ENCODE measurements at regions not wholly inside any gene's neighbourhood (a gene's known extent, or its start where the extent isn't known, plus 50 kb on each side); places are given as distances from the start of the nearest gene placed in this dataset.

DNA sequence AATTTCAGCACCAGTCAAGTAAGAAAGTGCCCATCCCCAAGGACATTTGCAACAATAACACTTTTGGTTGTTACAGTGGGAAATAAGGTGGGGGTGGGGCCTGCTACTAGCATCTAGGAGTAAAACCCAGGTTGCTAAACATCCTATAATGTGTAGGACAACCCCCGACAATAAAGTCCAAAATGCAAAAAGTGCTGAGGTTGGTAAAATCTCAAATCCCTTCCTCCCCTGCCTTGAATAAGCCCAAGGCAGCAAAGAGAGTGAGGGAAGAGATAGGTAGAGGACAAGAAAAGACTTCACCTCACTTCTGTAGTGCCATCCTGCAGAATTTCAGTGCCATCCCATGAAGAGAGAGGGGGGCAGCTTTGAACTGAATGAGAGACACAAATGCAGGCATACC, 117.5 kb upstream of the NIPBL start:
- no peaks in the 10 kb centered on the region for H3K4me1 ChIP-seq (ENCODE audit: control insufficient read depth in 2 of 2, insufficient read depth in 2 of 2, low read length in 2 of 2)
- no peak for ATAC-seq (ENCODE audit: low read depth)

DNA sequence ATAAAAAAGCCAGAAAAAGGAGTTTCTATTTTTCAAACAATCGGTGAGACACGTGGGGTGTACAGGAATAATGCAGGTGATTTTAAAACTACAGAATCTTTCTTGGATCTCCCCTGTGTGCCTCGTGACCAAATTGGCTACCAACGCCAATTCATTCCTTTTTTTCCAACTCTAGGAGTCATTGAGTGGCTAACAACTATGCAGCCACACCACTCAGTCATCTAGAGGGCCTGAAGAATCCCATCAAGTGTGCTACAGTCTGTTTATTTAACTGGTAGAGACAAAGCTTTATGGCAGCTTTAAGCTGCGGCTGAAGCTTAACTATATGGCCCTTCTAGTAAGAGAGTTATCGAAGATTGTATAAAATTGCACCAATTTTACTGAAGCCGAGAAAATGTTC, 113.1 kb upstream of the NIPBL start:
- H3K4me1 Mint-ChIP-seq, result no peaks in the 10 kb centered on the region
- no peak overlapping the region for H2AFZ ChIP-seq (ENCODE audit: insufficient read depth, low read depth, low read length, poor library complexity, severe bottlenecking)
- intact Hi-C loops (cut with micrococcal nuclease), result no loop called here
- H3K27me3 ChIP-seq (replicated peaks in 1 of 4; ENCODE audit: control extremely low read depth in 1 of 4, control insufficient read depth in 3 of 4, insufficient read depth in 4 of 4, low read length in 3 of 4), result peaks cover 0 to 4% (median 2%) of the 10 kb centered on the region in 4 experiments
- H3K79me2 ChIP-seq (ENCODE audit: control insufficient read depth, insufficient read depth, low read length), result no peaks in the 10 kb centered on the region
- H3K27me3 Mint-ChIP-seq, result peaks cover 32% of the 10 kb centered on the region
- TF ChIP-seq, protein P1, sequence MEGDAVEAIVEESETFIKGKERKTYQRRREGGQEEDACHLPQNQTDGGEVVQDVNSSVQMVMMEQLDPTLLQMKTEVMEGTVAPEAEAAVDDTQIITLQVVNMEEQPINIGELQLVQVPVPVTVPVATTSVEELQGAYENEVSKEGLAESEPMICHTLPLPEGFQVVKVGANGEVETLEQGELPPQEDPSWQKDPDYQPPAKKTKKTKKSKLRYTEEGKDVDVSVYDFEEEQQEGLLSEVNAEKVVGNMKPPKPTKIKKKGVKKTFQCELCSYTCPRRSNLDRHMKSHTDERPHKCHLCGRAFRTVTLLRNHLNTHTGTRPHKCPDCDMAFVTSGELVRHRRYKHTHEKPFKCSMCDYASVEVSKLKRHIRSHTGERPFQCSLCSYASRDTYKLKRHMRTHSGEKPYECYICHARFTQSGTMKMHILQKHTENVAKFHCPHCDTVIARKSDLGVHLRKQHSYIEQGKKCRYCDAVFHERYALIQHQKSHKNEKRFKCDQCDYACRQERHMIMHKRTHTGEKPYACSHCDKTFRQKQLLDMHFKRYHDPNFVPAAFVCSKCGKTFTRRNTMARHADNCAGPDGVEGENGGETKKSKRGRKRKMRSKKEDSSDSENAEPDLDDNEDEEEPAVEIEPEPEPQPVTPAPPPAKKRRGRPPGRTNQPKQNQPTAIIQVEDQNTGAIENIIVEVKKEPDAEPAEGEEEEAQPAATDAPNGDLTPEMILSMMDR (IDR thresholded peaks at IDR 0.05), result no peak
- TF ChIP-seq EZH2 (IDR thresholded peaks at IDR 0.05; ENCODE audit: borderline replicate concordance, insufficient read depth, low read depth, low read length, poor library complexity, severe bottlenecking), result no peak
- no peaks in the 10 kb centered on the region for H3K36me3 ChIP-seq (replicated peaks in 1 of 2; ENCODE audit: control extremely low read depth in 1 of 2, control insufficient read depth in 1 of 2, extremely low read depth in 1 of 2, insufficient read depth in 2 of 2, low read length in 1 of 2)
- ChIA-PET POLR2A (no interaction called here), CTCF (no interaction called here)
- DNase-seq (no peak), ATAC-seq (ENCODE audit: low read depth) (no peak)
- no peaks in the 10 kb centered on the region for H3K4me1 ChIP-seq (ENCODE audit: control insufficient read depth in 2 of 2, insufficient read depth in 2 of 2, low read length in 2 of 2)
- no peaks in the 10 kb centered on the region for H3K9me3 ChIP-seq (ENCODE audit: control extremely low read depth in 1 of 3, control insufficient read depth in 2 of 3, insufficient read depth in 1 of 3, low read length in 2 of 3)
- no CpG with 5 or more reads among the region's 7 CpGs for WGBS (ENCODE audit: insufficient coverage)
- H3K27ac Mint-ChIP-seq, result no peak overlapping the region
- H4K20me1 ChIP-seq (ENCODE audit: control insufficient read depth, insufficient read depth, low read length, poor library complexity, severe bottlenecking), result no peaks in the 10 kb centered on the region
- no peak overlapping the region for H3K27ac ChIP-seq (ENCODE audit: low read length in 2 of 2)
- H3K9me3 Mint-ChIP-seq (ENCODE audit: insufficient read depth), result peaks cover 2% of the 10 kb centered on the region
- no peak overlapping the region for H3K4me3 ChIP-seq (ENCODE audit: control extremely low read depth in 1 of 5, extremely low read depth in 1 of 5, insufficient read depth in 1 of 5, low read depth in 2 of 5, low read length in 4 of 5)
- H3K4me3 Mint-ChIP-seq, result no peak overlapping the region
- no peak overlapping the region for H3K4me2 ChIP-seq (replicated peaks; ENCODE audit: low read depth, low read length, poor library complexity, severe bottlenecking)
- no peak overlapping the region for H3K9ac ChIP-seq (ENCODE audit: low read length)

More for the DNA sequence above, 117.5 kb upstream of the NIPBL start:
- CTCF ChIA-PET, result interaction anchor here (0.6 kb wide), 1 partner anchor 49 kb away, joined by 3 read pairs; no protein-coding TSS in a partner anchor
- POLR2A ChIA-PET, result no interaction called here
- Histone ChIP-seq H2AFZ (ENCODE audit: insufficient read depth, low read depth, low read length, poor library complexity, severe bottlenecking) (no peak overlapping the region), H3K36me3 (replicated peaks in 1 of 2; ENCODE audit: control extremely low read depth in 1 of 2, control insufficient read depth in 1 of 2, extremely low read depth in 1 of 2, insufficient read depth in 2 of 2, low read length in 1 of 2) (no peaks in the 10 kb centered on the region), H3K4me2 (replicated peaks; ENCODE audit: low read depth, low read length, poor library complexity, severe bottlenecking) (no peak overlapping the region), H3K9ac (ENCODE audit: low read length) (no peak overlapping the region), H3K79me2 (ENCODE audit: control insufficient read depth, insufficient read depth, low read length) (no peaks in the 10 kb centered on the region), H3K4me3 (ENCODE audit: control extremely low read depth in 1 of 5, extremely low read depth in 1 of 5, insufficient read depth in 1 of 5, low read depth in 2 of 5, low read length in 4 of 5) (no peak overlapping the region), H3K27ac (ENCODE audit: low read length in 2 of 2) (no peak overlapping the region), H3K9me3 (ENCODE audit: control extremely low read depth in 1 of 3, control insufficient read depth in 2 of 3, insufficient read depth in 1 of 3, low read length in 2 of 3) (no peaks in the 10 kb centered on the region), H4K20me1 (ENCODE audit: control insufficient read depth, insufficient read depth, low read length, poor library complexity, severe bottlenecking) (no peaks in the 10 kb centered on the region), H3K27me3 (replicated peaks in 1 of 4; ENCODE audit: control extremely low read depth in 1 of 4, control insufficient read depth in 3 of 4, insufficient read depth in 4 of 4, low read length in 3 of 4) (peaks cover 0 to 8% (median 3%) of the 10 kb centered on the region in 4 experiments)
- Mint-ChIP-seq H3K4me3 (no peak overlapping the region), H3K4me1 (no peaks in the 10 kb centered on the region), H3K27ac (no peak overlapping the region), H3K9me3 (ENCODE audit: insufficient read depth) (no peaks in the 10 kb centered on the region), H3K27me3 (peaks cover 14% of the 10 kb centered on the region)
- no CpG with 5 or more reads among the region's 1 CpG for WGBS (ENCODE audit: insufficient coverage)
- intact Hi-C loops (cut with micrococcal nuclease), result no loop called here
- TF ChIP-seq EZH2 (IDR thresholded peaks at IDR 0.05; ENCODE audit: borderline replicate concordance, insufficient read depth, low read depth, low read length, poor library complexity, severe bottlenecking), result no peak
- TF ChIP-seq, protein P1 (IDR thresholded peaks at IDR 0.05), result no peak
- DNase-seq, result no peak

Measured in B cell (primary cell).